ENCODE measurements at regions not wholly inside any gene's neighbourhood (a gene's known extent, or its start where the extent isn't known, plus 50 kb on each side); places are given as distances from the start of the nearest gene placed in this dataset.
A peak's percentile ranks its signal among the peaks of the same experiment; 100 is the strongest.

DNA sequence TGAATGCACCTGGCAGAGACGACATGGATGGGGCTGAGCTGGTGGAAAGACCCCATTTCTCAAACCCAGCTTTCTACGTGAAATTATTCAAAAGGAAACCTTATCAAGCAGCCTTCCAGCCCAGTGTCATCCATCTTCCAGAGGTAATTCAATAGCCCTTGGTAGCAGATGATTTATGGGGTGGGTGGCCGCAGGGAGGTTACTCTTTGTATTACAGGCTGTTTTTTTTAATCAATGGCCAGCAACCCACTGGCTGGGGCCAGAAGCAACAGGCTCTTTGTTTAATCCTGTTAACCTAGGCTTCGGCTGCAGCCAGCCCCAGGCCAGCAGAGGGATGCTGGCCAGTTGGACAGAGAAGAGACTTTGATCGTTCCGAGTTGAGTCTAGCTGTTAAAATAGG is 139.8 kb upstream of the SRRM4 start:
- Histone ChIP-seq H3K4me3 (ENCODE audit: low read length) (no peak overlapping the region), H3K9me3 (ENCODE audit: control insufficient read depth, low read length) (no peaks in the 10 kb centered on the region), H3K36me3 (ENCODE audit: control insufficient read depth, insufficient read depth, low read length) (no peaks in the 10 kb centered on the region), H3K27ac (ENCODE audit: low read depth, low read length) (peak overlapping the region; percentile 52), H3K4me1 (ENCODE audit: control insufficient read depth, insufficient read depth, low read length) (no peaks in the 10 kb centered on the region), H3K27me3 (ENCODE audit: control insufficient read depth, insufficient read depth, low read length, poor library complexity, severe bottlenecking) (peaks cover 5% of the 10 kb centered on the region), H3K9ac (ENCODE audit: extremely low read depth, low read length, poor library complexity, severe bottlenecking) (no peak overlapping the region)
- Mint-ChIP-seq H3K4me1 (no peaks in the 10 kb centered on the region), H3K9me3 (no peaks in the 10 kb centered on the region), H3K4me3 (no peak overlapping the region), H3K27me3 (ENCODE audit: insufficient read depth) (peaks cover 21% of the 10 kb centered on the region), H3K27ac (no peak overlapping the region), H3K36me3 (ENCODE audit: low read depth) (no peaks in the 10 kb centered on the region)
- TF ChIP-seq, protein P1, sequence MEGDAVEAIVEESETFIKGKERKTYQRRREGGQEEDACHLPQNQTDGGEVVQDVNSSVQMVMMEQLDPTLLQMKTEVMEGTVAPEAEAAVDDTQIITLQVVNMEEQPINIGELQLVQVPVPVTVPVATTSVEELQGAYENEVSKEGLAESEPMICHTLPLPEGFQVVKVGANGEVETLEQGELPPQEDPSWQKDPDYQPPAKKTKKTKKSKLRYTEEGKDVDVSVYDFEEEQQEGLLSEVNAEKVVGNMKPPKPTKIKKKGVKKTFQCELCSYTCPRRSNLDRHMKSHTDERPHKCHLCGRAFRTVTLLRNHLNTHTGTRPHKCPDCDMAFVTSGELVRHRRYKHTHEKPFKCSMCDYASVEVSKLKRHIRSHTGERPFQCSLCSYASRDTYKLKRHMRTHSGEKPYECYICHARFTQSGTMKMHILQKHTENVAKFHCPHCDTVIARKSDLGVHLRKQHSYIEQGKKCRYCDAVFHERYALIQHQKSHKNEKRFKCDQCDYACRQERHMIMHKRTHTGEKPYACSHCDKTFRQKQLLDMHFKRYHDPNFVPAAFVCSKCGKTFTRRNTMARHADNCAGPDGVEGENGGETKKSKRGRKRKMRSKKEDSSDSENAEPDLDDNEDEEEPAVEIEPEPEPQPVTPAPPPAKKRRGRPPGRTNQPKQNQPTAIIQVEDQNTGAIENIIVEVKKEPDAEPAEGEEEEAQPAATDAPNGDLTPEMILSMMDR (conservative IDR thresholded peaks at IDR 0.05): no peak
- no peak for DNase-seq
- 83 to 86% methylated on average over 1 to 6 of the region's 6 CpGs for WGBS, 2 experiments (ENCODE audit: insufficient coverage in 1 of 2, insufficient read length in 1 of 2)

DNA sequence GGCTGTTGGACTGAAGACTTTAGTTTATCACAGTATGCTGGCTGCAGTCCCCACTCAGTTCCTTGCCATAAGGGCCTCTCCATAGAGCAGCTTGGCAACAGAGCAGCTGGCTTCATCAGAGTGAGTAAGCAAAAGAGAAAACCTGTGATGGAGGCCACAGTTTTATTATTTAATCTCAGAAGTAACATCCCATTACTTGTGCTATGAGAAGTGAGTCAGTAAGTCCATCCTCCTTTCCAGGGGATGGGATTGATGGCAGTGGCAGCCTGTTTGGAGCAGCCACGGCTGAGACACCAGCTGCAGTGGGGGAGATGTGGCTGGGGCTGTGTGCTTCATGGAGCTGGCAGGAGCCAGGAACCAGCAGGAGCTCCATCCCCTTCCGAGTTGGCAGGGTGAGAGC is 138.5 kb upstream of the SRRM4 start:
- Mint-ChIP-seq H3K9me3 (no peaks in the 10 kb centered on the region), H3K4me3 (no peak overlapping the region), H3K36me3 (ENCODE audit: low read depth) (no peaks in the 10 kb centered on the region), H3K4me1 (no peaks in the 10 kb centered on the region), H3K27me3 (ENCODE audit: insufficient read depth) (peaks cover 23% of the 10 kb centered on the region), H3K27ac (no peak overlapping the region)
- no peak for DNase-seq
- Histone ChIP-seq H3K27me3 (ENCODE audit: control insufficient read depth, insufficient read depth, low read length, poor library complexity, severe bottlenecking) (peaks cover 9% of the 10 kb centered on the region), H3K9me3 (ENCODE audit: control insufficient read depth, low read length) (no peaks in the 10 kb centered on the region), H3K4me3 (ENCODE audit: low read length) (no peak overlapping the region), H3K9ac (ENCODE audit: extremely low read depth, low read length, poor library complexity, severe bottlenecking) (no peak overlapping the region), H3K36me3 (ENCODE audit: control insufficient read depth, insufficient read depth, low read length) (no peaks in the 10 kb centered on the region), H3K27ac (ENCODE audit: low read depth, low read length) (no peak overlapping the region), H3K4me1 (ENCODE audit: control insufficient read depth, insufficient read depth, low read length) (no peaks in the 10 kb centered on the region)
- 87% methylated on average over 2 of the region's 2 CpGs; no CpG with 5 or more reads in 1 of the 2 experiments for WGBS, 2 experiments (ENCODE audit: insufficient coverage in 1 of 2, insufficient read length in 1 of 2)
- TF ChIP-seq, protein P1 (conservative IDR thresholded peaks at IDR 0.05): no peak

- H3K36me3 ChIP-seq (ENCODE audit: control insufficient read depth, insufficient read depth, low read length): no peaks in the 10 kb centered on the region
- Mint-ChIP-seq H3K36me3 (ENCODE audit: low read depth) (no peaks in the 10 kb centered on the region), H3K27me3 (ENCODE audit: insufficient read depth) (peaks cover 25% of the 10 kb centered on the region), H3K4me3 (no peak overlapping the region), H3K4me1 (no peaks in the 10 kb centered on the region), H3K27ac (no peak overlapping the region), H3K9me3 (no peaks in the 10 kb centered on the region)
- DNase-seq: no peak
- H3K27me3 ChIP-seq (ENCODE audit: control insufficient read depth, insufficient read depth, low read length, poor library complexity, severe bottlenecking): peaks cover 25% of the 10 kb centered on the region
- no peak overlapping the region for H3K9ac ChIP-seq (ENCODE audit: extremely low read depth, low read length, poor library complexity, severe bottlenecking)
- no peaks in the 10 kb centered on the region for H3K9me3 ChIP-seq (ENCODE audit: control insufficient read depth, low read length)
- no peaks in the 10 kb centered on the region for H3K4me1 ChIP-seq (ENCODE audit: control insufficient read depth, insufficient read depth, low read length)
- H3K27ac ChIP-seq (ENCODE audit: low read depth, low read length): no peak overlapping the region
- WGBS, 2 experiments (ENCODE audit: insufficient coverage in 1 of 2, insufficient read length in 1 of 2): 86 to 100% methylated on average over 2 of the region's 2 CpGs
- H3K4me3 ChIP-seq (ENCODE audit: low read length): no peak overlapping the region
- TF ChIP-seq, protein P1 (conservative IDR thresholded peaks at IDR 0.05): no peak
Measured at GRCh38 chr12:118846416-118846815, 134.9 kb upstream of the SRRM4 start.
